ENCODE measurements at regions not wholly inside any gene's neighbourhood (a gene's known extent, or its start where the extent isn't known, plus 50 kb on each side); places are given as distances from the start of the nearest gene placed in this dataset.

DNA sequence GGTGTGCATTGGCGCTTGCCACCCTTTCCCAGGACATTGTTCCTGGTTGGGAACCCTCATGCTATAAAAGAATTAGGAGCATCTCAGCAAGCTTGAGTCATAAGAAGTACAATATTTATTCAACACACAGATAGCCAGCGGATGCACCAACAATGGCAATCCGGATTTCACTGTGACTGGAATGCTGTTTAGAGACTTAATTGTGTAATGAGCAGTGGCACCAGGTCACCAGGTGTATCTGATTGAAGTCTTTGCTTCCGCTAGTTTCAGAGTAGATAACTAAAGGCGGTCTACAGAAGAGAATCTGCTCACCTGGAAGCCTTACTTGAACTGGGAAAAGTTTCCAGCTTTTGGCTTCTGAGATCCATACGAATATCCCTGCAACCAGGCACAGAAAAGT lies 772.3 kb upstream of the GHITM start:
- Histone ChIP-seq H2AFZ (ENCODE audit: low read depth, low read length) (no peak overlapping the region), H3K4me1 (ENCODE audit: low read length) (no peaks in the 10 kb centered on the region), H3K4me3 (ENCODE audit: low read length) (no peak overlapping the region), H4K20me1 (ENCODE audit: insufficient read depth, low read length) (no peaks in the 10 kb centered on the region), H3K36me3 (replicated peaks; ENCODE audit: low read depth, low read length) (no peaks in the 10 kb centered on the region), H3K27me3 (ENCODE audit: low read depth, low read length) (no peaks in the 10 kb centered on the region), H3K4me2 (ENCODE audit: low read length) (no peak overlapping the region), H3K79me2 (ENCODE audit: low read length) (no peaks in the 10 kb centered on the region), H3K9me3 (ENCODE audit: insufficient read depth, low read length) (no peaks in the 10 kb centered on the region), H3K9ac (ENCODE audit: low read length) (no peak overlapping the region), H3K27ac (ENCODE audit: low read length) (no peak overlapping the region)
- no peak for TF ChIP-seq EZH2phosphoT487 (IDR thresholded peaks at IDR 0.05; ENCODE audit: low read depth)
- TF ChIP-seq, protein P1, sequence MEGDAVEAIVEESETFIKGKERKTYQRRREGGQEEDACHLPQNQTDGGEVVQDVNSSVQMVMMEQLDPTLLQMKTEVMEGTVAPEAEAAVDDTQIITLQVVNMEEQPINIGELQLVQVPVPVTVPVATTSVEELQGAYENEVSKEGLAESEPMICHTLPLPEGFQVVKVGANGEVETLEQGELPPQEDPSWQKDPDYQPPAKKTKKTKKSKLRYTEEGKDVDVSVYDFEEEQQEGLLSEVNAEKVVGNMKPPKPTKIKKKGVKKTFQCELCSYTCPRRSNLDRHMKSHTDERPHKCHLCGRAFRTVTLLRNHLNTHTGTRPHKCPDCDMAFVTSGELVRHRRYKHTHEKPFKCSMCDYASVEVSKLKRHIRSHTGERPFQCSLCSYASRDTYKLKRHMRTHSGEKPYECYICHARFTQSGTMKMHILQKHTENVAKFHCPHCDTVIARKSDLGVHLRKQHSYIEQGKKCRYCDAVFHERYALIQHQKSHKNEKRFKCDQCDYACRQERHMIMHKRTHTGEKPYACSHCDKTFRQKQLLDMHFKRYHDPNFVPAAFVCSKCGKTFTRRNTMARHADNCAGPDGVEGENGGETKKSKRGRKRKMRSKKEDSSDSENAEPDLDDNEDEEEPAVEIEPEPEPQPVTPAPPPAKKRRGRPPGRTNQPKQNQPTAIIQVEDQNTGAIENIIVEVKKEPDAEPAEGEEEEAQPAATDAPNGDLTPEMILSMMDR (IDR thresholded peaks at IDR 0.05; ENCODE audit: low read depth, low read length) = no peak

DNA sequence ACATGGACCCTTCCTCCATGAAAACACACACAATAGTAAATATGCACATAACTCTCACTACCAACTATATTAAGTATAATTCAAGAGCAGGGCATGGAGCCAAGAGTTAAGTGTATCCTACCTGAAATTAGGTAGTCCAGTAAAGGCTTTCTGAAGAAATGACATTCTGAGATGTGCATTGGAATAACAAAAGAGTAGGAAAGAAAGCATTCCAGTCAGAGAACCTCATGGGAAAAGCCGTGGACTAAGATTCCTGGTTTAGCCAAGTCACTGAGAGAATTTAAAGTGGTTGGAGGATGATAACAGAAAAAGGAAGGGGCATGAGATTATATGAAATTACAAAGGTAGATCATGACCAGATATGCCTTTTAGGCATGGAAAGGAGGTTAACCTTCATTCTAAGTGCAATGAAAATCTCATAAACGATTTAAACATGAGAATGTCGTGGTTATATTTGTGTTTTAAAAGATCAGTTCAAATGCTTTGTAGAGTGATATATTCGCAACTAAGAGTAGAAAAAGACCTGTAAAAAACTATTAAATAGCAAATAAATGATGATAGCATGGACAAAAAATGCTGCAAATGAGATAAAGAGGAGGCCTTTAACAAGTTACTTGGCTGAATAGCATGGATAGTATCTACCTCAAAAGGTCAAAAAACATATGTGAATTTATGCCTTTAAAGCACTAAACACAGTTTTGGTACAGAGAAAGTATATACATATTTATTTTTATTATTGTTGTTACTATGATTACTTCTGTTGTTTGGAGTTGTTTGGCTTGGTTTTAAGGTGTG lies 767.4 kb upstream of the GHITM start:
- no peak overlapping the region for H3K9ac ChIP-seq (ENCODE audit: low read length)
- H3K4me1 ChIP-seq (ENCODE audit: low read length) = no peaks in the 10 kb centered on the region
- H3K4me2 ChIP-seq (ENCODE audit: low read length) = no peak overlapping the region
- H4K20me1 ChIP-seq (ENCODE audit: insufficient read depth, low read length) = no peaks in the 10 kb centered on the region
- H2AFZ ChIP-seq (ENCODE audit: low read depth, low read length) = no peak overlapping the region
- H3K9me3 ChIP-seq (ENCODE audit: insufficient read depth, low read length) = no peaks in the 10 kb centered on the region
- TF ChIP-seq, protein P1 (IDR thresholded peaks at IDR 0.05; ENCODE audit: low read depth, low read length) = no peak
- TF ChIP-seq EZH2phosphoT487 (IDR thresholded peaks at IDR 0.05; ENCODE audit: low read depth) = no peak
- no peak overlapping the region for H3K27ac ChIP-seq (ENCODE audit: low read length)
- no peaks in the 10 kb centered on the region for H3K79me2 ChIP-seq (ENCODE audit: low read length)
- no peaks in the 10 kb centered on the region for H3K36me3 ChIP-seq (replicated peaks; ENCODE audit: low read depth, low read length)
- no peaks in the 10 kb centered on the region for H3K27me3 ChIP-seq (ENCODE audit: low read depth, low read length)
- H3K4me3 ChIP-seq (ENCODE audit: low read length) = no peak overlapping the region

DNA sequence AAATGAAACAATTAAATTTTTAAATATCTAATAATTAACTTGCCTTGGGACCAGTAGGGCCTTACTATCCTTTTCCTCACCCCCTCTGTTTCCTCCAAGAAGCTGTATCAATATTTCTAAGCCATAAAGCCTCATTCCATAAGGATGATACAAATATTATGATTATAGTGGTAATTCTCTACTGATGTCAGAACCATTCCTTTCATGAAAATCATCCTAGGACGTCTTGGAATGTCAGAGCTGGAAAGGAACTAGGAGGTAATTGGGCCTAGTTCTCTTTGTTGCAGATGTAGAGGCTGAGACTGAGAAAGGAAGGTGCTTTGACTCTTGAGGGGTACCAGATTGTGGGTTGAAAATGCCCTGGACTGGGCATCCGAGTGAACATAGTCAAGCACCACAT lies 766.7 kb upstream of the GHITM start:
- H3K9ac ChIP-seq (ENCODE audit: low read length) = no peak overlapping the region
- TF ChIP-seq, protein P1 (IDR thresholded peaks at IDR 0.05; ENCODE audit: low read depth, low read length) = no peak
- TF ChIP-seq EZH2phosphoT487 (IDR thresholded peaks at IDR 0.05; ENCODE audit: low read depth) = no peak
- H3K79me2 ChIP-seq (ENCODE audit: low read length) = no peaks in the 10 kb centered on the region
- no peak overlapping the region for H3K4me2 ChIP-seq (ENCODE audit: low read length)
- H3K4me1 ChIP-seq (ENCODE audit: low read length) = no peaks in the 10 kb centered on the region
- no peak overlapping the region for H2AFZ ChIP-seq (ENCODE audit: low read depth, low read length)
- H3K36me3 ChIP-seq (replicated peaks; ENCODE audit: low read depth, low read length) = no peaks in the 10 kb centered on the region
- no peaks in the 10 kb centered on the region for H3K27me3 ChIP-seq (ENCODE audit: low read depth, low read length)
- H3K27ac ChIP-seq (ENCODE audit: low read length) = no peak overlapping the region
- H3K9me3 ChIP-seq (ENCODE audit: insufficient read depth, low read length) = no peaks in the 10 kb centered on the region
- no peaks in the 10 kb centered on the region for H4K20me1 ChIP-seq (ENCODE audit: insufficient read depth, low read length)
- no peak overlapping the region for H3K4me3 ChIP-seq (ENCODE audit: low read length)

DNA sequence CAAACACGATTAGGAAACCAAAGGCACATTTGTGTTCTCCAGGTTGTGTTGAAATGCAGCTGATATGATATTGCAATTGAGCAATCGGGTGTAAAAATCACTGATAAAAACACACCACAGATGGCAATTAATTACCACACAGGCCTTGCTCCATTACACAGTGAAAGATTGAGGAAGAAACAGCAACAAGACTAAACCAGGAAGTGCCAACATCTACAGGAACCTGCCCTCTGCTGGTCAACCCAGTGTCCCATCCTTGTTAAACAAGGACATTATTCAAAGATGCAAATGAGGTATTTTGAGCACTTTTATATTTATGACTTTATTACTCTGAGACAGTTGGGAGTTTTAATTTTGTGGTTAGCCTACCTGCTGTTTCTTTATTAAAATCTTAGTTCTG lies 765.6 kb upstream of the GHITM start:
- H3K27me3 ChIP-seq (ENCODE audit: low read depth, low read length) = no peaks in the 10 kb centered on the region
- H3K27ac ChIP-seq (ENCODE audit: low read length) = no peak overlapping the region
- H3K4me1 ChIP-seq (ENCODE audit: low read length) = no peaks in the 10 kb centered on the region
- peak overlapping the region; percentile 49; the same call in 1 of the 2 replicates for H2AFZ ChIP-seq (ENCODE audit: low read depth, low read length)
- H3K9me3 ChIP-seq (ENCODE audit: insufficient read depth, low read length) = no peaks in the 10 kb centered on the region
- H3K4me2 ChIP-seq (ENCODE audit: low read length) = no peak overlapping the region
- no peak for TF ChIP-seq EZH2phosphoT487 (IDR thresholded peaks at IDR 0.05; ENCODE audit: low read depth)
- TF ChIP-seq, protein P1 (IDR thresholded peaks at IDR 0.05; ENCODE audit: low read depth, low read length) = peak; percentile 46
- no peaks in the 10 kb centered on the region for H4K20me1 ChIP-seq (ENCODE audit: insufficient read depth, low read length)
- no peaks in the 10 kb centered on the region for H3K36me3 ChIP-seq (replicated peaks; ENCODE audit: low read depth, low read length)
- no peak overlapping the region for H3K4me3 ChIP-seq (ENCODE audit: low read length)
- no peaks in the 10 kb centered on the region for H3K79me2 ChIP-seq (ENCODE audit: low read length)
- H3K9ac ChIP-seq (ENCODE audit: low read length) = no peak overlapping the region
